GM23248 (cell line): ENCODE measurements at regions not wholly inside any gene's neighbourhood (a gene's known extent, or its start where the extent isn't known, plus 50 kb on each side); places are given as distances from the start of the nearest gene placed in this dataset.

Source experiments
- DNase-seq: peaks from one replicate; pipeline ENCODE4 v3.0.0-alpha.2; 2015
- H2AFZ ChIP-seq: fragments of 200-600 bp; sonication (generic); 2 replicates; pipeline ENCODE4 v1.6.1; 2016; ENCODE audit warnings: antibody characterized with exemption
- H3F3A ChIP-seq: fragments of 200-600 bp; sonication (generic); 2 replicates; pipeline ENCODE4 v1.6.1; 2016; ENCODE audit warnings: mild to moderate bottlenecking, antibody characterized with exemption, mixed run types; ENCODE audit not compliant: insufficient read depth
- H3K27ac ChIP-seq: fragments of 200-600 bp; sonication (generic); 2 replicates; pipeline ENCODE4 v1.5.1; 2016; ENCODE audit warnings: mild to moderate bottlenecking
- H3K27me3 ChIP-seq: fragments of 200-600 bp; sonication (generic); replicated peaks from 2 replicates; pipeline ENCODE4 v1.6.1; 2016; ENCODE audit warnings: mild to moderate bottlenecking; ENCODE audit not compliant: insufficient read depth
- H3K36me3 ChIP-seq: fragments of 200-600 bp; sonication (generic); 2 replicates; pipeline ENCODE4 v1.6.1; 2016; ENCODE audit warnings: low read depth, mild to moderate bottlenecking
- H3K4me1 ChIP-seq: fragments of 200-600 bp; sonication (generic); 2 replicates; pipeline ENCODE4 v1.6.1; 2016; ENCODE audit warnings: mild to moderate bottlenecking; ENCODE audit not compliant: insufficient read depth
- H3K4me2 ChIP-seq: fragments of 200-600 bp; sonication (generic); one replicate; pipeline ENCODE4 v1.6.1; 2016; ENCODE audit warnings: mild to moderate bottlenecking; ENCODE audit not compliant: unreplicated experiment
- H3K4me3 ChIP-seq: fragments of 200-600 bp; sonication (generic); 2 replicates; pipeline ENCODE4 v1.5.1; 2016; ENCODE audit warnings: mild to moderate bottlenecking
- H3K79me2 ChIP-seq: fragments of 200-600 bp; sonication (generic); 2 replicates; pipeline ENCODE4 v1.6.1; 2016; ENCODE audit warnings: mild to moderate bottlenecking; ENCODE audit not compliant: insufficient read depth
- H3K9ac ChIP-seq: fragments of 200-600 bp; sonication (generic); 2 replicates; pipeline ENCODE4 v1.6.1; 2016; ENCODE audit warnings: mild to moderate bottlenecking
- H3K9me2 ChIP-seq: fragments of 200-600 bp; sonication (generic); 2 replicates; pipeline ENCODE4 v1.6.1; 2016; ENCODE audit warnings: mixed run types, mild to moderate bottlenecking, moderate library complexity; ENCODE audit not compliant: insufficient read depth
- H3K9me3 ChIP-seq: fragments of 200-600 bp; sonication (generic); one replicate; pipeline ENCODE4 v1.6.1; 2017; ENCODE audit warnings: low read depth
- H4K20me1 ChIP-seq: fragments of 200-600 bp; sonication (generic); 2 replicates; pipeline ENCODE4 v1.6.0; 2016; ENCODE audit not compliant: insufficient read depth
- EZH2 ChIP-seq: fragments of 200-600 bp; sonication (generic); IDR thresholded peaks from 2 replicates; pipeline ENCODE4 v1.6.1; 2018; ENCODE audit warnings: antibody characterized with exemption, mild to moderate bottlenecking; ENCODE audit not compliant: insufficient read depth, poor library complexity, severe bottlenecking
- EZH2phosphoT487 ChIP-seq: fragments of 200-600 bp; sonication (generic); IDR thresholded peaks from 2 replicates; pipeline ENCODE4 v1.6.1; 2018; ENCODE audit warnings: antibody characterized with exemption, moderate library complexity, mild to moderate bottlenecking, low read depth; ENCODE audit not compliant: insufficient read depth
- WGBS, 2 experiments: methylation state at CpG; one replicate each; pipeline ENCODE4 v1.1.6; 2015 to 2017; ENCODE audit warnings: low lambda C conversion rate in 2 of 2, low coverage in 1 of 2; ENCODE audit errors: missing lambda C conversion rate in 2 of 2; 5-methylcytosine and 5-hydroxymethylcytosine counted together
- in situ Hi-C: fragments of 300-500 bp; cut with MboI; formaldehyde crosslinking; loops from 2 replicates; pipeline ENCODE4 v1.15.0; 2020

DNA sequence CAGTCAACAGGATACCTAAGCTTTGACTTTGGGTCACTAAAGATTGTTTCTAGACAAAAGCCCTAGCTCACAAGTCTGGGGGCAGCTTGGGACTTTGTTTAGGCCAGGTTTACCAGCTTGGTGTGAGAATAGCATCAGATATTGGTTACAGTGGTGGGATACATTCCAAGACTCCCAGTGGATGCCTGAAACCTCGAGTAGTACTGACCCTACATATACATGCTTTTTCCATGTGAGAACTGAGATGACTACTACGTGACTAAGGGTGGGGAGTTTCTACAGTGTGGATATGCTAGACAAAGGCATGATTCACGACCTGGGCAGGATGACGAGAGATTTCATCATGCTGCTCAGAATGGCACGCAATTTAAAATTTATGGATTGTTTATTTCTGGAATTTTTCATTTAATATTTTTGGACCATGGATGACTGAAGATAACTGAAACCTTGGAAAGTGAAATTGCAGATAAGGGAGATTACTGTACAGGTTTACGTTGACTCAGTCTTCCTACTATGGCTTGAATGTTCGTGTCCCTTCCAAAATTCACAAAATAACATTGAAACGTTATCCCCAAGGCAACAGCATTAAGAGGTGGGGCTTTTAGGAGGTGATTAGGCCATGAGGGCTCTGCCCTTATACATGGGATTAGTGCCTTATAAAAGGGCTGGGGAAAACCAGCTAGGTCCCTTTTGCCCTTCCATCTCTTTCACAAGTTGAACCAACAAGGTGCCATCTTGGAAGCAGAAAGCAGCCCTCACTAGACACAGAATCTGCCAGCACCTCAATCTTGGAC, 50.2 kb upstream of the CTAGE1 start:
- H3K9me3 ChIP-seq: no peaks in the 10 kb centered on the region
- no peak overlapping the region; the same call in 1 of the 2 replicates for H2AFZ ChIP-seq
- no peaks in the 10 kb centered on the region for H3K27me3 ChIP-seq
- no peaks in the 10 kb centered on the region for H3K9me2 ChIP-seq
- TF ChIP-seq EZH2 (no peak), EZH2phosphoT487 (no peak)
- H3K79me2 ChIP-seq: no peaks in the 10 kb centered on the region
- peak overlapping the region; percentile 69 for H3K4me2 ChIP-seq
- in situ Hi-C loops: no loop called here
- H4K20me1 ChIP-seq: no peaks in the 10 kb centered on the region
- peak overlapping the region; percentile 67 for H3K9ac ChIP-seq
- H3K27ac ChIP-seq: peak overlapping the region; percentile 94
- DNase-seq: peak; percentile 98
- WGBS, 2 experiments: 2% methylated on average over 8 of the region's 8 CpGs
- H3K4me1 ChIP-seq: peaks cover 43% of the 10 kb centered on the region
- peaks cover 47% of the 10 kb centered on the region for H3F3A ChIP-seq
- H3K4me3 ChIP-seq: no peak overlapping the region
- no peaks in the 10 kb centered on the region for H3K36me3 ChIP-seq

GRCh38 chr18:22468554-22468891, 50.8 kb upstream of the CTAGE1 start:
- H2AFZ ChIP-seq: no peak overlapping the region
- H3K27ac ChIP-seq: peak overlapping the region; percentile 94
- H4K20me1 ChIP-seq: no peaks in the 10 kb centered on the region
- H3K4me1 ChIP-seq: peaks cover 43% of the 10 kb centered on the region
- no peak for DNase-seq
- H3F3A ChIP-seq: peaks cover 47% of the 10 kb centered on the region
- H3K27me3 ChIP-seq: no peaks in the 10 kb centered on the region
- WGBS, 2 experiments: 90% methylated on average over 6 of the region's 6 CpGs
- no peak for TF ChIP-seq EZH2
- no peak for TF ChIP-seq EZH2phosphoT487
- peak overlapping the region; percentile 50 for H3K9ac ChIP-seq
- H3K9me2 ChIP-seq: no peaks in the 10 kb centered on the region
- in situ Hi-C loops: no loop called here
- H3K79me2 ChIP-seq: no peaks in the 10 kb centered on the region
- H3K4me3 ChIP-seq: no peak overlapping the region
- H3K36me3 ChIP-seq: no peaks in the 10 kb centered on the region
- H3K9me3 ChIP-seq: no peaks in the 10 kb centered on the region
- H3K4me2 ChIP-seq: no peak overlapping the region

- no peaks in the 10 kb centered on the region for H3K79me2 ChIP-seq
- H3K27me3 ChIP-seq: no peaks in the 10 kb centered on the region
- 94 to 95% methylated on average over 6 of the region's 6 CpGs for whole genome bisulfite sequencing, 2 experiments
- H3K9ac ChIP-seq: no peak overlapping the region
- no peak for TF ChIP-seq EZH2phosphoT487
- no peak for TF ChIP-seq EZH2
- H2AFZ ChIP-seq: no peak overlapping the region
- H3K9me3 ChIP-seq: no peaks in the 10 kb centered on the region
- in situ Hi-C loops: no loop called here
- no peak for DNase-seq
- H3K36me3 ChIP-seq: no peaks in the 10 kb centered on the region
- H3K4me3 ChIP-seq: no peak overlapping the region
- peaks cover 47% of the 10 kb centered on the region for H3F3A ChIP-seq
- no peak overlapping the region for H3K27ac ChIP-seq
- H4K20me1 ChIP-seq: no peaks in the 10 kb centered on the region
- no peaks in the 10 kb centered on the region for H3K9me2 ChIP-seq
- no peak overlapping the region for H3K4me2 ChIP-seq
- peaks cover 43% of the 10 kb centered on the region for H3K4me1 ChIP-seq
These were observed 51.5 kb upstream of the CTAGE1 start for GRCh38 chr18:22469061-22469734.

DNA sequence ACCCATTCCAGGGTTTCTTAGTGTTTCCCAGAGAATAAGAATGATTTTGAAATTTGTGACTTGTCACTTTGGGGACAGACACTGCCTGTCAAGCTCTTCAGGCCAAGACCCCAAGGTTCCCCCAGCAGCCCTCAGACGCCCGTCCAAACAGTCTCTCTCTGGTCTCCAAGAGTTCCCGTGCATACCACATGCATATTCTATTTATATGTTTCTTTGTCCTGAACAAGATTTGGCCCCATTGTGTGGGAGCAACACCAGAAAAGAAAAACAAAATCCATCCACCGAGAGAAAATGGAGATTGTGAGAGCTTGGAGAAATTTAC, 52.2 kb upstream of the CTAGE1 start:
- in situ Hi-C loops: no loop called here
- H3K9me2 ChIP-seq: no peaks in the 10 kb centered on the region
- no peak overlapping the region for H3K27ac ChIP-seq
- H3K4me2 ChIP-seq: no peak overlapping the region
- no peak for TF ChIP-seq EZH2phosphoT487
- no peak for TF ChIP-seq EZH2
- no peaks in the 10 kb centered on the region for H3K9me3 ChIP-seq
- no peak overlapping the region for H3K9ac ChIP-seq
- peaks cover 43% of the 10 kb centered on the region for H3K4me1 ChIP-seq
- no peak overlapping the region for H3K4me3 ChIP-seq
- no peaks in the 10 kb centered on the region for H3K27me3 ChIP-seq
- DNase-seq: no peak
- peaks cover 47% of the 10 kb centered on the region for H3F3A ChIP-seq
- no peaks in the 10 kb centered on the region for H4K20me1 ChIP-seq
- 95 to 98% methylated on average over 4 of the region's 4 CpGs for WGBS, 2 experiments
- H2AFZ ChIP-seq: no peak overlapping the region
- H3K79me2 ChIP-seq: no peaks in the 10 kb centered on the region
- H3K36me3 ChIP-seq: no peaks in the 10 kb centered on the region
